ENCODE measurements at regions not wholly inside any gene's neighbourhood (a gene's known extent, or its start where the extent isn't known, plus 50 kb on each side); places are given as distances from the start of the nearest gene placed in this dataset.
"Not testable (repeated sequence)": the region's sequence is repeated elsewhere in the genome, so short reads cannot be mapped to it uniquely, and the experiment has no call there.

- not testable (repeated sequence) for DNase-seq (ENCODE audit: low spot score)
These were observed 221.5 kb downstream of the NNT start for GRCh38 chr5:43824325-43824964.

- DNase-seq (ENCODE audit: low spot score), result not testable (repeated sequence)
These were observed 215.4 kb downstream of the NNT start for GRCh38 chr5:43818394-43818793.

- no peak for DNase-seq (ENCODE audit: low spot score)
These were observed 212.5 kb downstream of the NNT start for GRCh38 chr5:43815497-43815896.

GRCh38 chr5:43804723-43805122 is 201.7 kb downstream of the NNT start:
- no peak for DNase-seq (ENCODE audit: low spot score)

- DNase-seq (ENCODE audit: low spot score), result no peak
These were observed 201.1 kb downstream of the NNT start for GRCh38 chr5:43804041-43804440.

- DNase-seq (ENCODE audit: low spot score), result no peak
These were observed 199.7 kb downstream of the NNT start for GRCh38 chr5:43802651-43803050.

- no peak for DNase-seq (ENCODE audit: low spot score)
These were observed 199.1 kb downstream of the NNT start for GRCh38 chr5:43802119-43802518.

GRCh38 chr5:43798740-43799139 is 195.8 kb downstream of the NNT start:
- DNase-seq (ENCODE audit: low spot score), result no peak

- not testable (repeated sequence) for DNase-seq (ENCODE audit: low spot score)
These were observed 188.9 kb downstream of the NNT start for GRCh38 chr5:43791880-43792279.

GRCh38 chr5:43785198-43785597 is 182.2 kb downstream of the NNT start:
- DNase-seq (ENCODE audit: low spot score), result no peak

GRCh38 chr5:43780586-43780985 is 177.6 kb downstream of the NNT start:
- DNase-seq (ENCODE audit: low spot score), result no peak

GRCh38 chr5:43774881-43775399 is 172.0 kb downstream of the NNT start:
- no peak for DNase-seq (ENCODE audit: low spot score)

GRCh38 chr5:43773478-43773844 is 170.5 kb downstream of the NNT start:
- DNase-seq (ENCODE audit: low spot score), result no peak

GRCh38 chr5:43772764-43773477 is 169.9 kb downstream of the NNT start:
- no peak for DNase-seq (ENCODE audit: low spot score)

- DNase-seq (ENCODE audit: low spot score), result no peak
These were observed 169.4 kb downstream of the NNT start for GRCh38 chr5:43772458-43772763.

GRCh38 chr5:43771611-43772031 is 168.6 kb downstream of the NNT start:
- DNase-seq (ENCODE audit: low spot score), result no peak

GRCh38 chr5:43769571-43770355 is 166.8 kb downstream of the NNT start:
- peak; percentile 38 for DNase-seq (ENCODE audit: low spot score)
